ENCODE measurements at regions not wholly inside any gene's neighbourhood (a gene's known extent, or its start where the extent isn't known, plus 50 kb on each side); places are given as distances from the start of the nearest gene placed in this dataset.

GRCh38 chr20:60820918-60821317 is 431.1 kb upstream of the CDH4 start:
- H3K27me3 ChIP-seq (ENCODE audit: control insufficient read depth, insufficient read depth, low read length) = no peaks in the 10 kb centered on the region
- no peak overlapping the region for H2AK5ac ChIP-seq (ENCODE audit: low read depth, low read length)
- no peak overlapping the region for H3K27ac ChIP-seq (ENCODE audit: insufficient read depth, low read length)
- H2BK5ac ChIP-seq (ENCODE audit: low read depth, low read length, poor library complexity, severe bottlenecking) = no peak overlapping the region
- no peak overlapping the region for H3K9ac ChIP-seq (ENCODE audit: low read depth, low read length)
- WGBS, 2 experiments (ENCODE audit: extremely low coverage in 2 of 2, insufficient read length in 1 of 2) = no CpG with 5 or more reads among the region's 5 CpGs
- H3K56ac ChIP-seq (ENCODE audit: extremely low read depth, insufficient read depth, low read length) = no peak overlapping the region
- peaks cover 4% of the 10 kb centered on the region; the same call in 1 of the 2 replicates for H3K9me3 ChIP-seq (ENCODE audit: control insufficient read depth, insufficient read depth, low read length)
- ATAC-seq (ENCODE audit: low read depth) (no peak), DNase-seq (no peak)
- no peaks in the 10 kb centered on the region for H3K9me1 ChIP-seq (ENCODE audit: insufficient read depth, low read length)
- no peak overlapping the region for H3K23ac ChIP-seq (ENCODE audit: low read depth, low read length)
- no peak overlapping the region for H2BK15ac ChIP-seq (ENCODE audit: low read depth, low read length)
- no peaks in the 10 kb centered on the region for H3K79me1 ChIP-seq (ENCODE audit: low read depth in 1 of 2, low read length in 2 of 2)
- no peak overlapping the region for H3K4me3 ChIP-seq (ENCODE audit: insufficient read depth, low read depth, low read length)
- no peaks in the 10 kb centered on the region for H3K4me1 ChIP-seq (ENCODE audit: control insufficient read depth, insufficient read depth, low read length)
- intact Hi-C loops (cut with micrococcal nuclease) = no loop called here
- H4K8ac ChIP-seq (ENCODE audit: low read depth in 2 of 2, low read length in 2 of 2) = no peak overlapping the region
- no peak overlapping the region for H2AK9ac ChIP-seq (replicated peaks; ENCODE audit: low read depth, low read length, poor library complexity)
- BruUV-seq (replicated peaks) = no TSS peak
- dilution Hi-C loops (cut with HindIII; ENCODE audit: low sequenced_read_pairs, unreplicated experiment) = no loop called here
- H2BK20ac ChIP-seq (ENCODE audit: low read depth, low read length) = no peak overlapping the region
- H4K91ac ChIP-seq (ENCODE audit: insufficient read depth, low read depth, low read length) = no peak overlapping the region
- ChIA-PET CTCF (no interaction called here), POLR2A (ENCODE audit: unreplicated experiment) (no interaction called here)
- H2BK120ac ChIP-seq (ENCODE audit: low read depth, low read length) = no peak overlapping the region
- TF ChIP-seq CEBPB (IDR thresholded peaks at IDR 0.05; ENCODE audit: low read depth, low read length) = no peak
- no peak for TF ChIP-seq NFE2L2 (IDR thresholded peaks at IDR 0.05; ENCODE audit: low read depth, low read length)
- no peak for TF ChIP-seq MAZ (IDR thresholded peaks at IDR 0.05; ENCODE audit: borderline replicate concordance, low read depth, low read length)
- TF ChIP-seq CHD1 (IDR thresholded peaks at IDR 0.05; ENCODE audit: low read depth, low read length) = no peak
- TF ChIP-seq MXI1 (IDR thresholded peaks at IDR 0.05; ENCODE audit: borderline replicate concordance, low read depth, low read length) = no peak
- TF ChIP-seq SMC3 (IDR thresholded peaks at IDR 0.05; ENCODE audit: low read depth, low read length) = no peak
- in situ Hi-C loops (cut with MboI; ENCODE audit: low sequenced_read_pairs) = no loop called here
- no peak overlapping the region for H4K5ac ChIP-seq (ENCODE audit: low read depth, low read length)
- no peak overlapping the region for H3K4me2 ChIP-seq (ENCODE audit: low read depth, low read length)
- H2AFZ ChIP-seq (replicated peaks; ENCODE audit: low read length, poor library complexity) = no peak overlapping the region
- H3K4ac ChIP-seq (ENCODE audit: low read depth, low read length) = no peak overlapping the region
- H3K36me3 ChIP-seq (ENCODE audit: control insufficient read depth, insufficient read depth, low read length) = no peaks in the 10 kb centered on the region
- H4K20me1 ChIP-seq (ENCODE audit: insufficient read depth, low read length) = no peaks in the 10 kb centered on the region
- H3K14ac ChIP-seq (replicated peaks; ENCODE audit: low read depth, low read length) = no peak overlapping the region
- no peak overlapping the region for H3K18ac ChIP-seq (ENCODE audit: low read depth, low read length)
